Dedifferentiated amniotic fluid mesenchymal stem cell (primary cell): ENCODE measurements at regions not wholly inside any gene's neighbourhood (a gene's known extent, or its start where the extent isn't known, plus 50 kb on each side); places are given as distances from the start of the nearest gene placed in this dataset.
"Not testable (repeated sequence)": the region's sequence is repeated elsewhere in the genome, so short reads cannot be mapped to it uniquely, and the experiment has no call there.

Experiments used
- DNase-seq: peaks from one replicate; pipeline ENCODE4 v3.0.0-alpha.2; 2016; ENCODE audit errors: extremely low spot score

DNA sequence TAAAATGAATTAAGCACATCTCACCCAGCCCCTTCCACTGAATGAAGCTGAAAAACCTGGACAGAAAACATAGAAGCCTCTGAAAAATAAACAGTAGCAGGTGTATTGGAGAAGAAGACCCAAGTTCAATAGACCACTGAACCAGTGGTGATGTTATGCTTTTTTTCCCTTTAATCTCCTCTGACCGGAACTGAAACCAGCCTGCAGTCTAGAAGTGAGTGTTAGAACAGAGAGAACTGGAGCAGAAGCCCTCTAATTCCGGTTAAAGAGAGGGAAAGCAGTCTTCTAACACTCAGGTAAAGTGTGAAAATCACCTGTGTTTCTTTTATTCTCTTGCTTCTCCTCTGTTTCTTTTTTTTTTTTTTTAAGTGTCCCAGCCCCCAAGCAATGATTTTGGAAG lies 83.5 kb upstream of the CCL21 start:
- no peak for DNase-seq

DNA sequence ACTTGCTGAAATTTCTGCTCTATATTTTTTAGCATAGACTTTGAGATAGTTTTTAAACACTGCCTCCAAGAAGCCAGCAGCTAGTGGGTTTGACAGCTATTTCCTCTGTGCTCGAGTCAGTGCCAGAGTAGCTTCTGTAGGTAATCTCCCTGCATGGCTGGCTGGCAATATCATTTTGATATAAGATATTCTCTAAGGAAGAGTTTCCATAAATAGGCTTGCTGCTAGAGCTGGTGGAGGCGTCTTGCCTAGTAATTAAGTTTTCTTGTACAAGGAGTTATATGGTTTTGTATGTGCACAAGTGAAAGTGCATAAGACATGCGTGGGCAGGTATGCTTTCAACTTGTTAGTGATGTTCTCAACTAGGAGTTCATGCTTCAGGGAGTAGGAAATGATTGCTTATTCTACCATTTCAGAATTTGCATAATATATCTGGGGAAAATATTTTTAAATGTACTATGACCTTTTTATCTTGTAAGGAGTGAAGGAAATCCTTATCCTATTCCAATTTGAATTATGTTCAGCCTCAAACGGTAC lies 74.1 kb upstream of the CCL21 start:
- DNase-seq = no peak

DNA sequence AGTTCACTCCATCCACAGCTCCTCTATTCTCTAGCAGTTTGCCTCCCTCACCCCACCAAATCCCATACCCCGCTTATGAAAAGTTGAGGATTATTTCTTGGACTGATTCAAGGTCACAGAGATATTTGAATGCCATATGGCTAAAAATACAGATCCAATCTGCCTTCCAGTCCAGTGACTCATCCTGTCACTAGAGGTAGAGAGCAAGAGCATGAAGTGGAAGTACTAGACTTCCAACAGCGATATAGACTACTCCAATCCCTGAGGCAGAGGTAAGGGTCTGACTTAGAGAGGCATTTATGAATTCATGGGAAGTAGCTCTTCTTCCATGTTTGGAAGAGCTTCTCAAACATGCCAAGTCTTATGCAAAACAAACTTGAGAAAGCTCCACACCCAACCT lies 72.4 kb upstream of the CCL21 start:
- no peak for DNase-seq

GRCh38 chr9:34777666-34778065 lies 67.7 kb upstream of the CCL21 start:
- no peak for DNase-seq

DNA sequence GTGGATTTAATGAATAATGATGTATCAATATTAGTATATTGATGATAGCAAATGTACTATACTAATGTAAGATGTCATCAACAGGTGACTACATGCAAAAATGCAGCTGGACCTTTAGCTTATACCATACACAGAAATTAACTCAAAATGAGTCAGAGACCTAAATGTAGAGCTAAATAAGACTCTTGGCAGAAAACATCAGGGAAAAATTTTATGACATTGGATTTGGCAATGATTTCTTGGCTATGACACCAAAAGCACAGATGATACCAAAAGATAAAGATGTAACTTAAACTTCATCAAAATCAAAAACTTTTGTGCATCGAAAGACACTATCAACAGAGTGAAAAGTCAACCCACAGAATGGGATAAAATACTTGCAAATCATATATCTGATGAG lies 64.0 kb upstream of the CCL21 start:
- no peak for DNase-seq

DNA sequence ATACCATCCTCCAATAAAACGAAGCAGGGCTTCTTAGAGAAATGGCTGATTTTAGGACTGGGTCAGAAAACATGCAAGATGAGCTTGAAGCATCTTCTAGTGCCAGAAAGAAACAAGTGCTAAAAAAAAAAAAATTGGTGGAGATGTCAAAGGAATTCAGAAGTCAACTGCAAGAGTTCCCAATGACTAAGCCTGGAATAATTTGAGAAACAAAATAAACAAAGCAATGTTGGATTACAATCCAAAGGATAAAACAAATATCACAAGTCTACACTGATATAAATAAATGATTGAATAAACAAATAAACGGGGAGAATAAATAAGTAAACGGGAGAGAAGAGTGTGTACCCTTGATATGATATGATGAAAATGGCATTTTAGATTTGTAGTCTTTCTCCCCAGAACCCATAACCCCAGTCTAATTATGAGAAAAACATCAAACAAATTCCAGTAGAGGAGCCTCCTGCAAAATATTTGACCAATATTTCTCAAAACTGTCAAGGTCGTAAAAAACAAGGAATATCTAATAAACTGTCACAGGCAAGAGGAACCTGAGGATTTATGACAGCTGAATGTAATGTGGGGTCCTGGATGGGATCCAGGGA lies 63.5 kb upstream of the CCL21 start:
- no peak for DNase-seq

- no peak for DNase-seq
These were observed 61.1 kb upstream of the CCL21 start for GRCh38 chr9:34771007-34771406.

GRCh38 chr9:34767087-34767486 lies 57.2 kb upstream of the CCL21 start:
- not testable (repeated sequence) for DNase-seq

DNA sequence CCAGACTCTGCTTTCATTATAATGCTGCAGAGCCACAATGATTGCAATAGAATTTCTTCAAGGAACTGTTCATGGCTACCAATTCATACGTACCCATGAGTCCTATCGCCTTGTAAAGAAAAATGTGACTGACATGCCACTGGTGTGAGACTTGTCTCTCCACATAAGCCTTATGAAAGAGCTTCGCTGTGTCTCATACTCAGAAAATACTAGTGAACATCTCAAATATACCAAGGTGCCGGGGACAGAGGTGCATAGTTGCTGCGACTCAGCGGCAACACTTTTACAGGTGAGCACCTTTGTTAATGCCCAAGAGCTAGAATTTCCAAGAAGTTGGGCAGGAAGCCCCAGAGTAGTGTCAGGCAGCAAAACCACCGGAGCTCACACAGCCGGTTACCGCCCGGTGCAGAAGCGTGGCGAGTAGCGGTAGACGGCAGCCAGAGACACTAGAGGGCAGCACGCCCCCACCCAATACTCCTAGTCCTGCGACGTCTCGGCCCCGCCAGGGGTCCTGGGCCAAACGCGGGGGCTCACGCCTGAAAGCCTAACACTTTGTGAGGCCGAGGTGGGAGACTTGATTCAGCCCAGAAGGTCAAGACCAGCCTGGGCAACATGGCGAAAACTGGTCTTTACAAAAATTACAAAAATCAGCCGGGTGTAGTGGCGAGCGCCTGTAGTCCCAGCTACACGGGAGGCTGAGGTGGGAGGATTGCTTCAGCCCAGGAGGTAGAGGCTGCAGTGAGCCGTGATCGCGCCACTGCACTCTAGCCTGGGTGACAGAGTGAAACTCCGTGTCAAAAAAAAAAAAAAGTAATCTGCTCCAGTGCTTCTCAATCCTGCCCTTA lies 50.5 kb upstream of the CCL21 start:
- DNase-seq = not testable (repeated sequence)
